IMR-90 (cell line): ENCODE measurements at regions not wholly inside any gene's neighbourhood (a gene's known extent, or its start where the extent isn't known, plus 50 kb on each side); places are given as distances from the start of the nearest gene placed in this dataset.

Experiments used
- ATAC-seq: fragments of 200-7000 bp; cut with Tn5 transposase; 2 replicates; pipeline ENCODE4 v1.9.1; 2020; ENCODE audit warnings: low read depth, mild to moderate bottlenecking, moderate library complexity
- BruUV-seq: library from RNA; stranded (reverse); fragments of 400-500 nt; replicated peaks from 2 replicates; lab custom pipeline; 2021; lab: Mats Ljungman, UMichigan
- CTCF ChIA-PET: fragments of 300-600 bp; formaldehyde crosslinking; extraction: SDS; loops from one replicate; lab custom pipeline; 2021; ENCODE audit warnings: antibody characterized with exemption; lab: Yijun Ruan, JAX
- POLR2A ChIA-PET: fragments of 300-600 bp; sonication (Branson Sonifier 250); formaldehyde crosslinking; loops from one replicate; lab custom pipeline; 2022; ENCODE audit warnings: antibody characterized with exemption; ENCODE audit not compliant: unreplicated experiment; lab: Charles Lee
- DNase-seq: peaks from one replicate; pipeline ENCODE4 v3.0.0; 2013
- H2AFZ ChIP-seq: replicated peaks from 2 replicates; pipeline ENCODE3; 2013; ENCODE audit warnings: low read length, mild to moderate bottlenecking; ENCODE audit not compliant: poor library complexity
- H2AK5ac ChIP-seq: 2 replicates; pipeline ENCODE4 v1.6.1; 2013; ENCODE audit warnings: low read depth, low read length, inconsistent platforms
- H2AK9ac ChIP-seq: replicated peaks from 2 replicates; pipeline ENCODE3; 2013; ENCODE audit warnings: mild to moderate bottlenecking, low read depth, low read length, moderate library complexity; ENCODE audit not compliant: poor library complexity
- H2BK120ac ChIP-seq: 2 replicates; pipeline ENCODE4 v1.6.1; 2013; ENCODE audit warnings: low read depth, low read length, inconsistent platforms
- H2BK15ac ChIP-seq: 3 replicates; pipeline ENCODE4 v1.6.1; 2013; ENCODE audit warnings: low read depth, low read length, inconsistent platforms
- H2BK20ac ChIP-seq: 2 replicates; pipeline ENCODE4 v1.6.1; 2013; ENCODE audit warnings: low read depth, mild to moderate bottlenecking, inconsistent platforms, low read length, moderate library complexity
- H2BK5ac ChIP-seq: 2 replicates; pipeline ENCODE4 v1.6.1; 2013; ENCODE audit warnings: mild to moderate bottlenecking, low read depth, low read length, inconsistent platforms; ENCODE audit not compliant: poor library complexity, severe bottlenecking
- H3K14ac ChIP-seq: replicated peaks from 2 replicates; pipeline ENCODE4 v1.6.1; 2013; ENCODE audit warnings: low read depth, low read length, inconsistent platforms
- H3K18ac ChIP-seq: 2 replicates; pipeline ENCODE4 v1.6.1; 2013; ENCODE audit warnings: low read depth, low read length, control low read depth
- H3K23ac ChIP-seq: 2 replicates; pipeline ENCODE4 v1.6.1; 2013; ENCODE audit warnings: low read depth, low read length, inconsistent platforms
- H3K27ac ChIP-seq: 2 replicates; pipeline ENCODE4 v1.5.1; 2013; ENCODE audit warnings: mild to moderate bottlenecking, control low read depth, low read length; ENCODE audit not compliant: insufficient read depth
- H3K27me3 ChIP-seq: 2 replicates; pipeline ENCODE4 v1.6.1; 2013; ENCODE audit warnings: low read length; ENCODE audit not compliant: control insufficient read depth, insufficient read depth
- H3K36me3 ChIP-seq: 2 replicates; pipeline ENCODE4 v1.6.1; 2013; ENCODE audit warnings: low read length, mixed read lengths; ENCODE audit not compliant: control insufficient read depth, insufficient read depth
- H3K4ac ChIP-seq: 2 replicates; pipeline ENCODE4 v1.6.1; 2013; ENCODE audit warnings: low read depth, low read length, inconsistent platforms
- H3K4me1 ChIP-seq: 2 replicates; pipeline ENCODE4 v1.6.1; 2013; ENCODE audit warnings: low read length, mixed read lengths; ENCODE audit not compliant: control insufficient read depth, insufficient read depth
- H3K4me2 ChIP-seq: 2 replicates; pipeline ENCODE4 v1.6.1; 2013; ENCODE audit warnings: low read depth, mild to moderate bottlenecking, control low read depth, low read length, moderate library complexity
- H3K4me3 ChIP-seq: 2 replicates; pipeline ENCODE4 v1.5.1; 2013; ENCODE audit warnings: low read depth, mild to moderate bottlenecking, control low read depth, low read length, moderate library complexity; ENCODE audit not compliant: insufficient read depth
- H3K56ac ChIP-seq: 2 replicates; pipeline ENCODE4 v1.6.1; 2013; ENCODE audit warnings: low read length, inconsistent platforms; ENCODE audit not compliant: insufficient read depth; ENCODE audit errors: extremely low read depth
- H3K79me1 ChIP-seq, 2 experiments: 2 replicates each; pipeline ENCODE4 v1.6.1; 2013; ENCODE audit warnings: low read length in 2 of 2, inconsistent platforms in 1 of 2, low read depth in 1 of 2
- H3K9ac ChIP-seq: 2 replicates; pipeline ENCODE4 v1.6.1; 2013; ENCODE audit warnings: low read depth, low read length, control low read depth
- H3K9me1 ChIP-seq: 2 replicates; pipeline ENCODE4 v1.6.1; 2013; ENCODE audit warnings: low read length, inconsistent platforms; ENCODE audit not compliant: insufficient read depth
- H3K9me3 ChIP-seq: 2 replicates; pipeline ENCODE4 v1.6.1; 2013; ENCODE audit warnings: low read length; ENCODE audit not compliant: control insufficient read depth, insufficient read depth
- H4K20me1 ChIP-seq: 2 replicates; pipeline ENCODE4 v1.6.1; 2013; ENCODE audit warnings: low read length, inconsistent platforms; ENCODE audit not compliant: insufficient read depth
- H4K5ac ChIP-seq: 2 replicates; pipeline ENCODE4 v1.6.1; 2013; ENCODE audit warnings: mild to moderate bottlenecking, low read depth, low read length, control low read depth
- H4K8ac ChIP-seq, 2 experiments: 2 replicates each; pipeline ENCODE4 v1.6.1; 2013; ENCODE audit warnings: low read depth in 2 of 2, low read length in 2 of 2, control low read depth in 1 of 2, inconsistent platforms in 1 of 2
- H4K91ac ChIP-seq: 2 replicates; pipeline ENCODE4 v1.6.1; 2013; ENCODE audit warnings: low read depth, low read length, inconsistent platforms; ENCODE audit not compliant: insufficient read depth
- BHLHE40 ChIP-seq: fragments of 150-350 bp; IDR thresholded peaks from 2 replicates; pipeline ENCODE4 v1.6.1; 2016; ENCODE audit warnings: mild to moderate bottlenecking, low read depth, low read length
- CHD1 ChIP-seq: IDR thresholded peaks from 2 replicates; pipeline ENCODE4 v1.6.1; 2012; ENCODE audit warnings: low read depth, low read length, improper control_type of control experiment
- CTCF ChIP-seq: conservative IDR thresholded peaks from 2 replicates; pipeline ENCODE4 v1.5.1; 2012; ENCODE audit warnings: mild to moderate bottlenecking, low read depth, low read length, improper control_type of control experiment
- ELK1 ChIP-seq: fragments of 150-350 bp; IDR thresholded peaks from 2 replicates; pipeline ENCODE4 v1.6.1; 2016; ENCODE audit warnings: low read depth, mild to moderate bottlenecking, low read length, moderate library complexity, borderline replicate concordance
- FOS ChIP-seq: fragments of 150-350 bp; IDR thresholded peaks from 2 replicates; pipeline ENCODE4 v1.6.1; 2016; ENCODE audit warnings: low read depth, low read length
- MAFK ChIP-seq: IDR thresholded peaks from 2 replicates; pipeline ENCODE4 v1.6.1; 2012; ENCODE audit warnings: low read depth, low read length, improper control_type of control experiment
- MXI1 ChIP-seq: IDR thresholded peaks from 2 replicates; pipeline ENCODE4 v1.6.1; 2012; ENCODE audit warnings: low read depth, mild to moderate bottlenecking, low read length, moderate library complexity, borderline replicate concordance
- POLR2A ChIP-seq: IDR thresholded peaks from 2 replicates; pipeline ENCODE4 v1.6.1; 2012; ENCODE audit warnings: mild to moderate bottlenecking, low read depth, low read length
- RCOR1 ChIP-seq: IDR thresholded peaks from 2 replicates; pipeline ENCODE4 v1.6.1; 2012; ENCODE audit warnings: mild to moderate bottlenecking, low read length, improper control_type of control experiment; ENCODE audit not compliant: insufficient replicate concordance
- RFX5 ChIP-seq: IDR thresholded peaks from 2 replicates; pipeline ENCODE4 v1.8.0; 2012; ENCODE audit warnings: low read depth, mild to moderate bottlenecking, low read length, moderate library complexity
- SMC3 ChIP-seq: fragments of 150-350 bp; IDR thresholded peaks from 2 replicates; pipeline ENCODE4 v1.6.1; 2016; ENCODE audit warnings: low read depth, mild to moderate bottlenecking, antibody characterized with exemption, low read length, moderate library complexity
- USF2 ChIP-seq: fragments of 150-350 bp; IDR thresholded peaks from 2 replicates; pipeline ENCODE4 v1.6.1; 2017; ENCODE audit warnings: mild to moderate bottlenecking, antibody characterized with exemption, low read length, low read depth
- WGBS, 2 experiments: methylation state at CpG; one replicate each; pipeline versions ENCODE4 v1.1.5 to v1.1.7; 2013; ENCODE audit warnings: missing lambda C conversion rate in 2 of 2; ENCODE audit not compliant: insufficient read length in 1 of 2; ENCODE audit errors: extremely low coverage in 2 of 2; 5-methylcytosine and 5-hydroxymethylcytosine counted together
- dilution Hi-C: fragments of 300-500 bp; cut with HindIII; formaldehyde crosslinking; loops from one replicate; pipeline ENCODE4 v1.14.3; 2018; ENCODE audit warnings: low sequenced_read_pairs; ENCODE audit not compliant: unreplicated experiment
- in situ Hi-C: fragments of 300-500 bp; cut with MboI; formaldehyde crosslinking; loops from 3 replicates; pipeline ENCODE4 v1.14.3; 2019; ENCODE audit warnings: low sequenced_read_pairs, inconsistent platforms, mixed read lengths
- intact Hi-C: fragments of 100-400 bp; cut with micrococcal nuclease; formaldehyde crosslinking; loops from 2 replicates; pipeline ENCODE4 v1.10.0; 2022

GRCh38 chr7:1336509-1336908 is 103.8 kb downstream of the UNCX start:
- intact Hi-C loops = no loop called here
- Histone ChIP-seq H2BK20ac (no peak overlapping the region), H3K36me3 (no peaks in the 10 kb centered on the region), H2BK5ac (no peak overlapping the region), H2AK9ac (no peak overlapping the region), H3K4ac (no peak overlapping the region), H3K4me1 (no peaks in the 10 kb centered on the region), H4K20me1 (no peaks in the 10 kb centered on the region), H3K9ac (no peak overlapping the region), H4K8ac (no peak overlapping the region), H3K27ac (no peak overlapping the region), H3K4me3 (no peak overlapping the region), H2AK5ac (no peak overlapping the region), H3K27me3 (peaks cover 24% of the 10 kb centered on the region), H3K23ac (no peak overlapping the region), H4K5ac (no peak overlapping the region), H4K91ac (no peak overlapping the region), H2BK120ac (no peak overlapping the region), H3K9me1 (no peaks in the 10 kb centered on the region), H3K79me1 (no peaks in the 10 kb centered on the region), H2AFZ (no peak overlapping the region), H3K4me2 (no peak overlapping the region), H3K9me3 (peaks cover 2% of the 10 kb centered on the region; the same call in 1 of the 2 replicates), H3K56ac (no peak overlapping the region), H3K18ac (no peak overlapping the region), H2BK15ac (no peak overlapping the region), H3K14ac (no peak overlapping the region)
- BruUV-seq = no TSS peak
- in situ Hi-C loops = no loop called here
- ChIA-PET POLR2A (no interaction called here), CTCF (interaction anchor here (0.7 kb wide), 1 partner anchor 8 kb away, joined by 3 read pairs; no protein-coding TSS in a partner anchor)
- TF ChIP-seq ELK1 = no peak
- no peak for TF ChIP-seq FOS
- no peak for TF ChIP-seq CHD1
- TF ChIP-seq BHLHE40 = no peak
- no peak for TF ChIP-seq MXI1
- no peak for TF ChIP-seq CTCF
- TF ChIP-seq USF2 = no peak
- no peak for TF ChIP-seq SMC3
- no peak for TF ChIP-seq RFX5
- no peak for TF ChIP-seq POLR2A
- TF ChIP-seq MAFK = no peak
- TF ChIP-seq RCOR1 = no peak
- dilution Hi-C loops = no loop called here
- ATAC-seq = no peak
- no peak for DNase-seq
- WGBS, 2 experiments = no CpG with 5 or more reads among the region's 3 CpGs
